NB4 (cell line): ENCODE measurements at regions not wholly inside any gene's neighbourhood (a gene's known extent, or its start where the extent isn't known, plus 50 kb on each side); places are given as distances from the start of the nearest gene placed in this dataset.

Experiments used
- POLR2A ChIP-seq: IDR thresholded peaks from 2 replicates; pipeline ENCODE4 v1.6.1; 2011; ENCODE audit warnings: mild to moderate bottlenecking; ENCODE audit not compliant: insufficient read length; ENCODE audit errors: extremely low read depth
- TF ChIP-seq, protein P1 (sequence below): IDR thresholded peaks from one replicate; pipeline ENCODE4 v1.5.1; 2012; ENCODE audit warnings: low read depth, low read length
- TF ChIP-seq, protein P2 (sequence below): IDR thresholded peaks from 2 replicates; pipeline ENCODE4 v1.6.1; 2011; ENCODE audit warnings: low read depth, low read length

DNA sequence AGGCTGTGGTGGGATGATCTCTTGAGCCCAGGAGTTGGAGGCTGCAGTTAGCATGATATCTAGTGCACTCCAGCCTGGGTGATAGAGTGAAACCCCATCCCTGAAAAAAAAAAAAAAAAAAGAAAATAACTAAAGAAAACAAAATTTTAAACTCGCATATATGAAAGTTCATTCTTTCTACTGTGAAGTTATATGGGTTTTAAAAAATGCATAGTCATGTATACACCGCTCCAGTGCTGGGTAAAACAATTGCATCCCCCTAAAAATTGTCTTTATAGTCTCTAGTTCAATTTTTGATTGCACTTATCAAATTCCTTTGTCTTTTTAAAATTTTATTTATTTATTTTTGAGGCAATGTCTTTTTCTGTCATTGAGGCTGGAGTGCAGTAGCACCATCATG, 65.0 kb upstream of the ACYP2 start:
- no peak for TF ChIP-seq POLR2A
- TF ChIP-seq, protein P1, sequence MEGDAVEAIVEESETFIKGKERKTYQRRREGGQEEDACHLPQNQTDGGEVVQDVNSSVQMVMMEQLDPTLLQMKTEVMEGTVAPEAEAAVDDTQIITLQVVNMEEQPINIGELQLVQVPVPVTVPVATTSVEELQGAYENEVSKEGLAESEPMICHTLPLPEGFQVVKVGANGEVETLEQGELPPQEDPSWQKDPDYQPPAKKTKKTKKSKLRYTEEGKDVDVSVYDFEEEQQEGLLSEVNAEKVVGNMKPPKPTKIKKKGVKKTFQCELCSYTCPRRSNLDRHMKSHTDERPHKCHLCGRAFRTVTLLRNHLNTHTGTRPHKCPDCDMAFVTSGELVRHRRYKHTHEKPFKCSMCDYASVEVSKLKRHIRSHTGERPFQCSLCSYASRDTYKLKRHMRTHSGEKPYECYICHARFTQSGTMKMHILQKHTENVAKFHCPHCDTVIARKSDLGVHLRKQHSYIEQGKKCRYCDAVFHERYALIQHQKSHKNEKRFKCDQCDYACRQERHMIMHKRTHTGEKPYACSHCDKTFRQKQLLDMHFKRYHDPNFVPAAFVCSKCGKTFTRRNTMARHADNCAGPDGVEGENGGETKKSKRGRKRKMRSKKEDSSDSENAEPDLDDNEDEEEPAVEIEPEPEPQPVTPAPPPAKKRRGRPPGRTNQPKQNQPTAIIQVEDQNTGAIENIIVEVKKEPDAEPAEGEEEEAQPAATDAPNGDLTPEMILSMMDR = no peak
- TF ChIP-seq, protein P2, sequence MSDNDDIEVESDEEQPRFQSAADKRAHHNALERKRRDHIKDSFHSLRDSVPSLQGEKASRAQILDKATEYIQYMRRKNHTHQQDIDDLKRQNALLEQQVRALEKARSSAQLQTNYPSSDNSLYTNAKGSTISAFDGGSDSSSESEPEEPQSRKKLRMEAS = no peak
